GM12878 (cell line): ENCODE measurements at regions not wholly inside any gene's neighbourhood (a gene's known extent, or its start where the extent isn't known, plus 50 kb on each side); places are given as distances from the start of the nearest gene placed in this dataset.

ENCODE experiments used
- ATAC-seq: fragments of 200-7000 bp; cut with Tn5 transposase; 3 replicates; pipeline ENCODE4 v1.9.1; 2020; ENCODE audit warnings: mild to moderate bottlenecking, moderate library complexity
- BruUV-seq: library from RNA; stranded (reverse); fragments of 400-500 nt; replicated peaks from 2 replicates; lab custom pipeline; 2021; lab: Mats Ljungman, UMichigan
- CTCF ChIA-PET: fragments of 300-600 bp; sonication (Branson Sonifier 250); formaldehyde crosslinking; extraction: SDS; loops from one replicate; lab custom pipeline; 2021; ENCODE audit warnings: inconsistent platforms; lab: Yijun Ruan, JAX
- POLR2A ChIA-PET: fragments of 350-600 bp; formaldehyde crosslinking; extraction: SDS; loops from one replicate; lab custom pipeline; 2021; ENCODE audit warnings: inconsistent platforms; lab: Charles Lee
- RAD21 ChIA-PET: fragments of 300-600 bp; sonication (Branson Sonifier 250); formaldehyde crosslinking; loops from one replicate; lab custom pipeline; 2023; ENCODE audit warnings: antibody characterized with exemption; ENCODE audit not compliant: unreplicated experiment; lab: Charles Lee
- SMC1A ChIA-PET: fragments of 300-600 bp; sonication (Branson Sonifier 250); formaldehyde crosslinking; loops from one replicate; lab custom pipeline; 2023; ENCODE audit not compliant: unreplicated experiment, uncharacterized antibody; lab: Charles Lee
- DNase-seq: peaks from one replicate; pipeline ENCODE4 v3.0.0-alpha.2; 2011; ENCODE audit warnings: low read depth, low spot score
- FAIRE-seq: peaks from 3 replicates; lab custom pipeline; 2011; peaks lifted over from hg19 to GRCh38; lab: Jason Lieb, UNC
- H2AFZ ChIP-seq: 2 replicates; pipeline ENCODE4 v1.6.0; 2011; ENCODE audit warnings: low read depth, low read length, control low read depth; ENCODE audit not compliant: control insufficient read depth
- H3K27ac ChIP-seq: 2 replicates; pipeline ENCODE4 v1.5.1; 2011; ENCODE audit warnings: control low read depth; ENCODE audit not compliant: control insufficient read depth, insufficient read depth
- H3K27me3 ChIP-seq, 2 experiments: replicated peaks in 1 of 2; 2 replicates each; pipeline versions ENCODE4 v1.6.0 to v1.6.1; 2011; ENCODE audit warnings: low read length in 1 of 2; ENCODE audit not compliant: control insufficient read depth in 2 of 2, insufficient read depth in 2 of 2
- H3K36me3 ChIP-seq, 2 experiments: 2 replicates each; pipeline ENCODE4 v1.5.1; 2011; ENCODE audit warnings: low read length in 1 of 2; ENCODE audit not compliant: control insufficient read depth in 2 of 2, insufficient read depth in 2 of 2
- H3K4me1 ChIP-seq: 2 replicates; pipeline ENCODE4 v1.6.1; 2011; ENCODE audit warnings: mild to moderate bottlenecking, low read length, moderate library complexity, mixed read lengths; ENCODE audit not compliant: control insufficient read depth, insufficient read depth
- H3K4me2 ChIP-seq: 2 replicates; pipeline ENCODE4 v1.6.0; 2011; ENCODE audit warnings: control low read depth; ENCODE audit not compliant: control insufficient read depth, insufficient read depth
- H3K4me3 ChIP-seq: fragments of 200-600 bp; sonication (generic); 2 replicates; pipeline ENCODE4 v1.5.1; 2016
- H3K79me2 ChIP-seq: 2 replicates; pipeline ENCODE4 v1.6.0; 2011; ENCODE audit warnings: low read length; ENCODE audit not compliant: control insufficient read depth, insufficient read depth
- H3K9ac ChIP-seq: 2 replicates; pipeline ENCODE4 v1.8.0; 2011; ENCODE audit warnings: low read length, control low read depth, mixed read lengths; ENCODE audit not compliant: control insufficient read depth, insufficient read depth
- H3K9me3 ChIP-seq: replicated peaks from 3 replicates; pipeline ENCODE4 v1.5.1; 2011; ENCODE audit warnings: mild to moderate bottlenecking, low read length; ENCODE audit not compliant: control insufficient read depth, insufficient read depth
- H4K20me1 ChIP-seq: 2 replicates; pipeline ENCODE4 v1.6.0; 2011; ENCODE audit not compliant: control insufficient read depth, insufficient read depth
- BACH1 ChIP-seq: fragments of 450-650 bp; IDR thresholded peaks from 2 replicates; pipeline ENCODE4 v1.6.1; 2017; ENCODE audit warnings: mild to moderate bottlenecking, borderline replicate concordance
- BHLHE40 ChIP-seq, 2 experiments: fragments of 450-650 bp in 1 of 2; IDR thresholded peaks; 2 replicates each; pipeline ENCODE4 v1.6.1; 2011 to 2017; ENCODE audit warnings: low read depth in 2 of 2, borderline replicate concordance in 1 of 2, improper control_type of control experiment in 1 of 2, low read length in 1 of 2, mild to moderate bottlenecking in 1 of 2
- CEBPB ChIP-seq, 2 experiments: fragments of 150-350 bp in 1 of 2; IDR thresholded peaks; 2 replicates each; pipeline ENCODE4 v1.6.1; 2012 to 2014; ENCODE audit warnings: low read depth in 2 of 2, low read length in 2 of 2, borderline replicate concordance in 1 of 2, inconsistent platforms in 1 of 2
- CEBPZ ChIP-seq: fragments of 150-350 bp; IDR thresholded peaks from 2 replicates; pipeline ENCODE4 v1.6.1; 2016; ENCODE audit warnings: low read depth, low read length
- CREB1 ChIP-seq: IDR thresholded peaks from 2 replicates; pipeline ENCODE4 v1.6.1; 2012; ENCODE audit warnings: low read depth, mild to moderate bottlenecking, inconsistent platforms
- KDM1A ChIP-seq: fragments of 200-600 bp; sonication (generic); IDR thresholded peaks from 2 replicates; pipeline ENCODE4 v1.6.1; 2016; ENCODE audit warnings: borderline replicate concordance
- MYB ChIP-seq: fragments of 150-350 bp; IDR thresholded peaks from 2 replicates; pipeline ENCODE4 v1.6.1; 2014; ENCODE audit warnings: mild to moderate bottlenecking, low read depth, low read length, borderline replicate concordance
- NFYA ChIP-seq: IDR thresholded peaks from 2 replicates; pipeline ENCODE4 v1.6.1; 2011; ENCODE audit warnings: low read depth, mild to moderate bottlenecking, low read length, improper control_type of control experiment, borderline replicate concordance
- NKRF ChIP-seq: fragments of 450-650 bp; conservative IDR thresholded peaks from 2 replicates; pipeline ENCODE4 v1.6.1; 2017; ENCODE audit warnings: mild to moderate bottlenecking, moderate library complexity
- RUNX3 ChIP-seq: IDR thresholded peaks from 2 replicates; pipeline ENCODE4 v1.6.1; 2012; ENCODE audit warnings: low read length, inconsistent platforms
- SMAD5 ChIP-seq: IDR thresholded peaks from 2 replicates; pipeline ENCODE4 v1.6.1; 2016; ENCODE audit warnings: antibody characterized with exemption, low read depth
- SMARCA5 ChIP-seq: fragments of 450-650 bp; IDR thresholded peaks from 2 replicates; pipeline ENCODE4 v1.6.1; 2017; ENCODE audit warnings: mild to moderate bottlenecking
- SMC3 ChIP-seq: IDR thresholded peaks from 2 replicates; pipeline ENCODE4 v1.6.1; 2011; ENCODE audit warnings: low read length, improper control_type of control experiment, borderline replicate concordance
- SREBF1 ChIP-seq: IDR thresholded peaks from 2 replicates; pipeline ENCODE4 v1.6.1; 2012; ENCODE audit warnings: mild to moderate bottlenecking, low read length
- WRNIP1 ChIP-seq: IDR thresholded peaks from 2 replicates; pipeline ENCODE4 v1.6.1; 2011; ENCODE audit warnings: low read depth, low read length, improper control_type of control experiment, borderline replicate concordance
- YY1 ChIP-seq: IDR thresholded peaks from 2 replicates; pipeline ENCODE4 v1.6.1; 2011; ENCODE audit warnings: low read depth, mild to moderate bottlenecking, low read length
- ZNF622 ChIP-seq: fragments of 450-650 bp; IDR thresholded peaks from 2 replicates; pipeline ENCODE4 v1.6.1; 2017; ENCODE audit warnings: mild to moderate bottlenecking, inconsistent platforms
- WGBS: methylation state at CpG from one replicate; pipeline ENCODE4 v1.1.6; 2016; ENCODE audit warnings: low lambda C conversion rate; ENCODE audit not compliant: insufficient replicate concordance, insufficient coverage; ENCODE audit errors: missing lambda C conversion rate; 5-methylcytosine and 5-hydroxymethylcytosine counted together
- in situ Hi-C: fragments of 300-500 bp; cut with MboI; formaldehyde crosslinking; loops from 9 replicates; pipeline ENCODE4 v1.14.3; 2018; ENCODE audit warnings: mixed read lengths
- intact Hi-C: fragments of 100-400 bp; cut with micrococcal nuclease; formaldehyde crosslinking; loops from one replicate; pipeline ENCODE4 v1.14.2; 2022; ENCODE audit not compliant: unreplicated experiment

DNA sequence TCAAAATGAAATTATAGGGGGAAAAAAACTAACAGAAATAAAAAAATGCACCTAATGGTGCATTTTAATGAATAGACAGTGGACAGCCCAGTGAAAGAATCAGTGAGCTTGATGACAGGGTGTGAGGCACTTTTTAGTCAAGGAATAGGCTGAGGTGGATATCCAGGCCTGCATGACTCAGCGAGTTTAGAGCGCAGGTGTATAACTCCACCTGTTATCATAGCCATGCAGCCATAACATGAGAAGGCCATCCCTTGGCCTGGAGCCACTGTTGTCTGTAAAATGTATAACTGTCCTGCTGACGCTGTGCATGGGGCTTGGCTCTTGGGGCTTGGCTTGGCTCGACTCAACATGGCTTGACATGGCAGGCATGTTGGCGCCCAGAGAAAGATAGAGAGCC is 331.5 kb upstream of the NOX3 start:
- ChIA-PET RAD21 (no interaction called here), POLR2A (no interaction called here), SMC1A (no interaction called here), CTCF (no interaction called here)
- Histone ChIP-seq H3K4me2 (no peak overlapping the region), H3K27me3 (no peaks in the 10 kb centered on the region), H3K36me3 (no peaks in the 10 kb centered on the region), H3K9ac (no peak overlapping the region), H3K4me1 (no peaks in the 10 kb centered on the region), H2AFZ (no peak overlapping the region), H3K4me3 (no peak overlapping the region), H3K79me2 (no peaks in the 10 kb centered on the region), H3K27ac (no peak overlapping the region), H3K9me3 (no peaks in the 10 kb centered on the region), H4K20me1 (no peaks in the 10 kb centered on the region)
- BruUV-seq: no TSS peak
- ATAC-seq (no peak), FAIRE-seq (no peak), DNase-seq (no peak)
- intact Hi-C loops (no loop called here), in situ Hi-C loops (no loop called here)
- 39% methylated on average over 5 of the region's 5 CpGs for WGBS
- TF ChIP-seq CEBPZ (no peak), BHLHE40 (IDR thresholded peaks at IDR 0.05; ENCODE audit: borderline replicate concordance in 1 of 2, low read depth in 2 of 2, low read length in 1 of 2) (no peak), NKRF (no peak), WRNIP1 (no peak), RUNX3 (no peak), CEBPB (IDR thresholded peaks at IDR 0.05; ENCODE audit: borderline replicate concordance in 1 of 2, low read depth in 2 of 2, low read length in 2 of 2) (no peak), YY1 (no peak), SMAD5 (no peak), KDM1A (no peak), SMC3 (no peak), SREBF1 (no peak), MYB (no peak), ZNF622 (no peak), CREB1 (no peak), SMARCA5 (no peak), BACH1 (no peak), NFYA (no peak)
